A549 (cell line): ENCODE measurements at regions not wholly inside any gene's neighbourhood (a gene's known extent, or its start where the extent isn't known, plus 50 kb on each side); places are given as distances from the start of the nearest gene placed in this dataset.

ENCODE experiments used
- ATAC-seq, 2 experiments: fragments of 200-7000 bp in 1 of 2; fragments of >200 bp in 1 of 2; cut with Nextera tagmentation in 1 of 2; cut with Tn5 transposase in 1 of 2; 3 replicates each; pipeline versions ENCODE4 v1.8.0 to v1.9.1; 2018 to 2020; ENCODE audit warnings: mild to moderate bottlenecking in 1 of 2, moderate library complexity in 1 of 2
- CTCF ChIA-PET: fragments of 300-600 bp; sonication (Branson Sonifier 250); formaldehyde crosslinking; extraction: SDS; loops from one replicate; lab custom pipeline; 2021; ENCODE audit warnings: antibody characterized with exemption, inconsistent platforms; lab: Yijun Ruan, JAX
- POLR2A ChIA-PET: fragments of 350-600 bp; formaldehyde crosslinking; extraction: SDS; loops from one replicate; lab custom pipeline; 2021; ENCODE audit warnings: antibody characterized with exemption, inconsistent platforms; lab: Yijun Ruan, JAX
- DNase-seq, 2 experiments: peaks; one replicate each; pipeline versions ENCODE4 v3.0.0 to v3.0.0-alpha.2; 2011 to 2016; ENCODE audit warnings: low read depth in 1 of 2, low spot score in 1 of 2
- FAIRE-seq: peaks from 2 replicates; lab custom pipeline; 2011; peaks lifted over from hg19 to GRCh38; lab: Jason Lieb, UNC
- H3K27ac ChIP-seq, 2 experiments: fragments of >200 bp; sonication (Bioruptor Twin); formaldehyde crosslinking; 3 replicates each; pipeline ENCODE4 v1.5.1; 2016 to 2017
- H3K4me1 ChIP-seq: fragments of >200 bp; sonication (Bioruptor Twin); formaldehyde crosslinking; 3 replicates; pipeline ENCODE4 v1.6.1; 2016
- H3K4me2 ChIP-seq: fragments of >200 bp; sonication (Bioruptor Twin); formaldehyde crosslinking; 3 replicates; pipeline ENCODE4 v1.6.1; 2016
- H3K4me3 ChIP-seq: fragments of >200 bp; sonication (Bioruptor Twin); formaldehyde crosslinking; 3 replicates; pipeline ENCODE4 v1.5.1; 2016
- H3K9me3 ChIP-seq: fragments of >200 bp; sonication (Bioruptor Twin); formaldehyde crosslinking; 3 replicates; pipeline ENCODE4 v1.6.1; 2016
- CBX2 ChIP-seq: fragments of 200-600 bp; sonication (generic); IDR thresholded peaks from 2 replicates; pipeline ENCODE4 v1.6.1; 2016; ENCODE audit warnings: low read depth, mild to moderate bottlenecking, borderline replicate concordance
- CBX8 ChIP-seq: fragments of 200-600 bp; sonication (generic); IDR thresholded peaks from 2 replicates; pipeline ENCODE4 v1.6.1; 2016
- CHD4 ChIP-seq: fragments of 200-600 bp; sonication (generic); IDR thresholded peaks from 2 replicates; pipeline ENCODE4 v1.6.1; 2016; ENCODE audit warnings: antibody characterized with exemption, mild to moderate bottlenecking, borderline replicate concordance
- EHF ChIP-seq: fragments of 250-450 bp; sonication (Bioruptor Pico); IDR thresholded peaks from 2 replicates; pipeline ENCODE4 v1.5.0; 2020; ENCODE audit warnings: mild to moderate bottlenecking
- ESRRA ChIP-seq: fragments of 150-350 bp; IDR thresholded peaks from 2 replicates; pipeline ENCODE4 v1.6.1; 2014; ENCODE audit warnings: mild to moderate bottlenecking, low read length, borderline replicate concordance
- HMGXB4 ChIP-seq: fragments of 250-450 bp; sonication (Bioruptor Pico); IDR thresholded peaks from 2 replicates; pipeline ENCODE4 v1.5.0; 2021; ENCODE audit warnings: mild to moderate bottlenecking, moderate library complexity, borderline replicate concordance
- HOXA7 ChIP-seq: fragments of 250-450 bp; sonication (Bioruptor Pico); IDR thresholded peaks from 2 replicates; pipeline ENCODE4 v1.5.0; 2020; ENCODE audit warnings: mild to moderate bottlenecking, moderate library complexity
- HOXB13 ChIP-seq: fragments of 250-450 bp; sonication (Bioruptor Pico); IDR thresholded peaks from 2 replicates; pipeline ENCODE4 v1.5.0; 2020; ENCODE audit warnings: low read depth, mild to moderate bottlenecking, moderate library complexity
- HOXB5 ChIP-seq: fragments of 250-450 bp; sonication (Bioruptor Pico); IDR thresholded peaks from 2 replicates; pipeline ENCODE4 v1.5.0; 2020; ENCODE audit warnings: mild to moderate bottlenecking, moderate library complexity
- JUN ChIP-seq, 2 experiments: fragments of >200 bp; sonication (Bioruptor Twin); formaldehyde crosslinking; IDR thresholded peaks; 2 replicates in 1 of 2; 3 replicates in 1 of 2; pipeline ENCODE4 v1.6.1; 2016 to 2017
- KDM5A ChIP-seq: fragments of 200-600 bp; sonication (generic); IDR thresholded peaks from 2 replicates; pipeline ENCODE4 v1.6.1; 2016; ENCODE audit warnings: antibody characterized with exemption, mild to moderate bottlenecking
- MAFK ChIP-seq: fragments of 450-650 bp; IDR thresholded peaks from 2 replicates; pipeline ENCODE4 v1.6.1; 2014; ENCODE audit not compliant: partially characterized antibody
- RAD21 ChIP-seq, 2 experiments: fragments of >200 bp in 1 of 2; sonication (Bioruptor Twin) in 1 of 2; formaldehyde crosslinking in 1 of 2; IDR thresholded peaks in 1 of 2; conservative IDR thresholded peaks in 1 of 2; 2 replicates in 1 of 2; 3 replicates in 1 of 2; pipeline ENCODE4 v1.6.1; 2012 to 2018; ENCODE audit warnings: inconsistent platforms in 1 of 2
- RCOR1 ChIP-seq: fragments of 150-350 bp; IDR thresholded peaks from 2 replicates; pipeline ENCODE4 v1.6.1; 2014; ENCODE audit warnings: antibody characterized with exemption, low read length, low read depth
- RFX5 ChIP-seq: fragments of 450-650 bp; IDR thresholded peaks from 2 replicates; pipeline ENCODE4 v1.7.1; 2014; ENCODE audit warnings: antibody characterized with exemption, mild to moderate bottlenecking, moderate library complexity
- SMC3 ChIP-seq: fragments of >200 bp; sonication (Bioruptor Twin); formaldehyde crosslinking; IDR thresholded peaks from 3 replicates; pipeline ENCODE4 v1.6.1; 2018; ENCODE audit warnings: inconsistent platforms
- SREBF2 ChIP-seq: fragments of 450-650 bp; IDR thresholded peaks from 2 replicates; pipeline ENCODE4 v1.6.1; 2014; ENCODE audit warnings: mild to moderate bottlenecking, moderate library complexity
- USF2 ChIP-seq: fragments of 450-650 bp; IDR thresholded peaks from 2 replicates; pipeline ENCODE4 v1.6.1; 2014; ENCODE audit warnings: antibody characterized with exemption
- ZFP36 ChIP-seq: fragments of 450-650 bp; IDR thresholded peaks from 2 replicates; pipeline ENCODE4 v1.6.1; 2014; ENCODE audit warnings: borderline replicate concordance; ENCODE audit not compliant: partially characterized antibody
- ZSCAN20 ChIP-seq: fragments of 250-450 bp; sonication (Bioruptor Pico); IDR thresholded peaks from 2 replicates; pipeline ENCODE4 v1.8.0; 2022; ENCODE audit warnings: mild to moderate bottlenecking, moderate library complexity
- WGBS: methylation state at CpG from one replicate; pipeline ENCODE4 v1.1.6; 2017; ENCODE audit errors: missing lambda C conversion rate; 5-methylcytosine and 5-hydroxymethylcytosine counted together
- TF ChIP-seq, protein P1 (sequence below): fragments of >200 bp; sonication (Bioruptor Twin); formaldehyde crosslinking; IDR thresholded peaks from 3 replicates; pipeline ENCODE4 v1.5.1; 2016
- TF ChIP-seq, protein P2 (sequence below): fragments of >200 bp; sonication (Bioruptor Twin); formaldehyde crosslinking; IDR thresholded peaks from 2 replicates; pipeline ENCODE4 v1.6.1; 2016
- TF ChIP-seq, protein P3 (sequence below): fragments of 150-350 bp; IDR thresholded peaks from 2 replicates; pipeline ENCODE4 v1.6.1; 2014; ENCODE audit warnings: low read depth, mild to moderate bottlenecking, low read length
- TF ChIP-seq, protein P4 (sequence below): IDR thresholded peaks from 2 replicates; pipeline ENCODE4 v1.6.1; 2012

- no peak for TF ChIP-seq RCOR1
- TF ChIP-seq, protein P1, sequence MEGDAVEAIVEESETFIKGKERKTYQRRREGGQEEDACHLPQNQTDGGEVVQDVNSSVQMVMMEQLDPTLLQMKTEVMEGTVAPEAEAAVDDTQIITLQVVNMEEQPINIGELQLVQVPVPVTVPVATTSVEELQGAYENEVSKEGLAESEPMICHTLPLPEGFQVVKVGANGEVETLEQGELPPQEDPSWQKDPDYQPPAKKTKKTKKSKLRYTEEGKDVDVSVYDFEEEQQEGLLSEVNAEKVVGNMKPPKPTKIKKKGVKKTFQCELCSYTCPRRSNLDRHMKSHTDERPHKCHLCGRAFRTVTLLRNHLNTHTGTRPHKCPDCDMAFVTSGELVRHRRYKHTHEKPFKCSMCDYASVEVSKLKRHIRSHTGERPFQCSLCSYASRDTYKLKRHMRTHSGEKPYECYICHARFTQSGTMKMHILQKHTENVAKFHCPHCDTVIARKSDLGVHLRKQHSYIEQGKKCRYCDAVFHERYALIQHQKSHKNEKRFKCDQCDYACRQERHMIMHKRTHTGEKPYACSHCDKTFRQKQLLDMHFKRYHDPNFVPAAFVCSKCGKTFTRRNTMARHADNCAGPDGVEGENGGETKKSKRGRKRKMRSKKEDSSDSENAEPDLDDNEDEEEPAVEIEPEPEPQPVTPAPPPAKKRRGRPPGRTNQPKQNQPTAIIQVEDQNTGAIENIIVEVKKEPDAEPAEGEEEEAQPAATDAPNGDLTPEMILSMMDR = no peak
Measured at GRCh38 chr2:6557737-6558136, 308.0 kb downstream of the CMPK2 start (continued).

GRCh38 chr2:6562771-6563170 lies 302.9 kb downstream of the CMPK2 start:
- FAIRE-seq = no peak

DNA sequence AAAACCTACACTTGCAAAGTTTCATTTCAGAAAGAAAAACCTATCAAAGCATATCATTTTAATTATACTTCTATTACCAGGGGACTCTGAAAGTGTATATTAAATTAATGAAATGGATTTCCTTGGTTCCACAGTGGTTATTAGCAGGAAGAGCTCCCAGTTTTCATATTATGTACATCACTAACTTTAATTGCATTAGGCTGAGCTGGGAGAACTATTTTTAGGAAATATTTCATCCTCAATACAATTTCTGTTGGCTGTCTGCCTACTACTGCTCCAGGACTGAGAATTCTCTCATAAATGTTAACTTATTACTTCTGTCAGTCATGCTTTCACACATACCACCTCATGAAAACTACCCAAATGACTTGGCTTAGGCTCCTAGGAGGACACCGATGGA lies 301.4 kb downstream of the CMPK2 start:
- no peak overlapping the region for H3K4me3 ChIP-seq
- FAIRE-seq = no peak
- no peak overlapping the region for H3K4me2 ChIP-seq
- H3K27ac ChIP-seq = no peak overlapping the region
- no peaks in the 10 kb centered on the region for H3K4me1 ChIP-seq
- ChIA-PET POLR2A (no interaction called here), CTCF (no interaction called here)
- ATAC-seq = no peak
- no peak for DNase-seq
- 0% methylated on average over 1 of the region's 1 CpG for whole genome bisulfite sequencing
- H3K9me3 ChIP-seq = no peaks in the 10 kb centered on the region
- TF ChIP-seq CBX8 (no peak), JUN (IDR thresholded peaks at IDR 0.05) (no peak), EHF (CRISPR knock-in tag) (no peak), SMC3 (no peak), MAFK (no peak), HMGXB4 (CRISPR knock-in tag) (no peak), CHD4 (no peak), ZSCAN20 (CRISPR knock-in tag) (no peak), HOXB5 (CRISPR knock-in tag) (no peak), SREBF2 (no peak), KDM5A (no peak), USF2 (no peak), ESRRA (no peak), ZFP36 (no peak)
- TF ChIP-seq, protein P2, sequence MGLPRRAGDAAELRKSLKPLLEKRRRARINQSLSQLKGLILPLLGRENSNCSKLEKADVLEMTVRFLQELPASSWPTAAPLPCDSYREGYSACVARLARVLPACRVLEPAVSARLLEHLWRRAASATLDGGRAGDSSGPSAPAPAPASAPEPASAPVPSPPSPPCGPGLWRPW = no peak
- TF ChIP-seq, protein P1 = no peak

More at GRCh38 chr2:6562771-6563170, 302.9 kb downstream of the CMPK2 start:
- no peak for TF ChIP-seq JUN (IDR thresholded peaks at IDR 0.05)
- TF ChIP-seq HOXB13 = no peak
- TF ChIP-seq RFX5 = no peak
- TF ChIP-seq, protein P3, sequence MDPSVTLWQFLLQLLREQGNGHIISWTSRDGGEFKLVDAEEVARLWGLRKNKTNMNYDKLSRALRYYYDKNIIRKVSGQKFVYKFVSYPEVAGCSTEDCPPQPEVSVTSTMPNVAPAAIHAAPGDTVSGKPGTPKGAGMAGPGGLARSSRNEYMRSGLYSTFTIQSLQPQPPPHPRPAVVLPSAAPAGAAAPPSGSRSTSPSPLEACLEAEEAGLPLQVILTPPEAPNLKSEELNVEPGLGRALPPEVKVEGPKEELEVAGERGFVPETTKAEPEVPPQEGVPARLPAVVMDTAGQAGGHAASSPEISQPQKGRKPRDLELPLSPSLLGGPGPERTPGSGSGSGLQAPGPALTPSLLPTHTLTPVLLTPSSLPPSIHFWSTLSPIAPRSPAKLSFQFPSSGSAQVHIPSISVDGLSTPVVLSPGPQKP = no peak
- TF ChIP-seq RCOR1 = no peak
- TF ChIP-seq HOXB5 (CRISPR knock-in tag) = no peak
- no peak for TF ChIP-seq EHF (CRISPR knock-in tag)
- TF ChIP-seq HOXA7 (CRISPR knock-in tag) = no peak
- no peak for TF ChIP-seq CBX8
- TF ChIP-seq, protein P4, sequence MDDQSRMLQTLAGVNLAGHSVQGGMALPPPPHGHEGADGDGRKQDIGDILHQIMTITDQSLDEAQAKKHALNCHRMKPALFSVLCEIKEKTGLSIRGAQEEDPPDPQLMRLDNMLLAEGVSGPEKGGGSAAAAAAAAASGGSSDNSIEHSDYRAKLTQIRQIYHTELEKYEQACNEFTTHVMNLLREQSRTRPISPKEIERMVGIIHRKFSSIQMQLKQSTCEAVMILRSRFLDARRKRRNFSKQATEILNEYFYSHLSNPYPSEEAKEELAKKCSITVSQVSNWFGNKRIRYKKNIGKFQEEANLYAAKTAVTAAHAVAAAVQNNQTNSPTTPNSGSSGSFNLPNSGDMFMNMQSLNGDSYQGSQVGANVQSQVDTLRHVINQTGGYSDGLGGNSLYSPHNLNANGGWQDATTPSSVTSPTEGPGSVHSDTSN = no peak
- TF ChIP-seq RAD21 (conservative IDR thresholded peaks at IDR 0.05 in 1 of 2, IDR thresholded peaks at IDR 0.05 in 1 of 2) = no peak
- no peak for TF ChIP-seq CBX2
- Histone ChIP-seq H3K9me3 (no peaks in the 10 kb centered on the region), H3K27ac (no peak overlapping the region), H3K4me1 (no peaks in the 10 kb centered on the region), H3K4me2 (no peak overlapping the region), H3K4me3 (no peak overlapping the region)
- DNase-seq = no peak
- CTCF ChIA-PET = no interaction called here
- ATAC-seq = no peak
- POLR2A ChIA-PET = no interaction called here
- 2% methylated on average over 7 of the region's 7 CpGs for WGBS
